ENCODE measurements at regions not wholly inside any gene's neighbourhood (a gene's known extent, or its start where the extent isn't known, plus 50 kb on each side); places are given as distances from the start of the nearest gene placed in this dataset.

- TF ChIP-seq EZH2 (IDR thresholded peaks at IDR 0.05) (no peak), CTCF (IDR thresholded peaks at IDR 0.05) (no peak)
Measured at GRCh38 chr6:140572867-140573266, 1198.4 kb upstream of the CITED2 start.
